Renal cortex interstitium (tissue), 11 donors: ENCODE measurements at regions not wholly inside any gene's neighbourhood (a gene's known extent, or its start where the extent isn't known, plus 50 kb on each side); places are given as distances from the start of the nearest gene placed in this dataset.
"Not testable (repeated sequence)": the region's sequence is repeated elsewhere in the genome, so short reads cannot be mapped to it uniquely, and the experiment has no call there.

Source experiments
- DNase-seq, 11 donors: peaks; one replicate each; pipeline ENCODE4 v3.0.0-alpha.2; 2013; ENCODE audit warnings: low read depth in 9 of 11, low spot score in 4 of 11; ENCODE audit errors: extremely low read depth in 1 of 11

DNA sequence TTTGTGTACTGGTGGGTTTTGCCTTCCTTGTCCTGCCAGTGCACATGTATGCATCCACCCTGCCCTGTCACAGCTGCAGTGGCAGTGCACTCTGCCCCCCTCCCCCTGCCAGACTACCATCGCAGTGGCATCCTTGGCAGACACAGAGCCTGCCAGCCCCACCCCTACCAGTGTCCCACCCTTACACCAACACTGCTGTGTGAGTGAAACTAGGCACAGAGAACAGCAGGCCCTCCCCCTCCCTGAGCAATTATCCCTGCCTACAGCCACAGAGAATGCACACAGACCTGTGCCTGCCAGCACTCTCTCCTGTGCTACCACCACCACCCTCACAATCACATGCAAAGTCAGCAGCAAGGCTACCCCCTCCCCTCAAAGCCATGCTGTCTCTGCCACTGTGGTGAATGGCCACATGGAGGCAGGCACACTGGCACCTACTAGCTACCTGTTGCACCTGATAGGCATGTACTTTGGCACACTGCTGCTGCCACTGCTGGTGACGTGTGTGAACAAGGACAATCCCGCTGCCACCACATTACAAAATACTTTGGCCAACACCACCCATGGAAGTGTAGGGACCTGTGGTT is 239.8 kb downstream of the CALCRL start:
- DNase-seq, result no peak

GRCh38 chr2:187207126-187207525 is 240.9 kb downstream of the CALCRL start:
- peak in 1 of 11 donors; percentile 18 for DNase-seq

DNA sequence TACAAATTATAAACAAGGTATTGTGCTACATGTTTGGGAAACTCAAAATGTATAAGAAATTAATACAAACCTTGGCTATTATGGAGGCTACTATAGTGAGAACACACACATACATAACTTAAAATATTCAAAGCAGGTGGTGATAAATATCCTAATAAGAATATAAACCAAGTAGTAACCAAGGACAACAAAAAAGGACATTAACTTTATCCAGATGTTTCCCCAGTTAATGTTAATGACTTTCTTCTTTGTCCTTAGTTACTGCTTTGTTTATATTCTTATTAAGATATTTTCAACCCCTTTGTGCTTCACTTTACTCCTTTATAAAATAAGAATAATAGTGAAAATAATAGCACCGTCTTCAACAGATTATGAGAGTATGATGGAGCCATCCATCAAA is 241.6 kb downstream of the CALCRL start:
- peak in 3 of 11 donors; percentile 9 to 13 (median 12) for DNase-seq

GRCh38 chr2:187206071-187206470 is 242.0 kb downstream of the CALCRL start:
- no peak for DNase-seq

GRCh38 chr2:187198136-187198535 is 249.9 kb downstream of the CALCRL start:
- DNase-seq, result no peak

- no peak for DNase-seq
Measured at GRCh38 chr2:187194049-187194448, 254.0 kb downstream of the CALCRL start.

- DNase-seq, result no peak
Measured at GRCh38 chr2:187188783-187189631, 259.0 kb downstream of the CALCRL start.

DNA sequence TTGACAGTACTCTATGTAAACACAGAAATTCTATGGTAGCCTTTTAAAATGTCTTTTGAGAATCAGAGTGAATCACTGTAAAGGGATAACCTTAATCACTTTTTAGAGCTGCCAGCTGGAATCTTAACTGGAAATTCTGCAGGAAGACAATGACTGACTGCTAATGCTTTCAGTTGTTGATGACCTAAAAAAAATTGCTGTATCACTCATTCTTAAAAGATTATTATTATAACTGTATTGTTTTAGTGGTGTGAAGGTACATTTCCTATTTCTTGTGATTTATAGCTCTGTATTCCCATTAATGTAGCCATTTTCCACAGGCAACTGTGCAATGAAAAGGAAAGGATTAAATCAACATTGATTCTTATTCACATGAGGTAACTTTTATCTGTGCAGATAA is 260.5 kb downstream of the CALCRL start:
- no peak for DNase-seq

DNA sequence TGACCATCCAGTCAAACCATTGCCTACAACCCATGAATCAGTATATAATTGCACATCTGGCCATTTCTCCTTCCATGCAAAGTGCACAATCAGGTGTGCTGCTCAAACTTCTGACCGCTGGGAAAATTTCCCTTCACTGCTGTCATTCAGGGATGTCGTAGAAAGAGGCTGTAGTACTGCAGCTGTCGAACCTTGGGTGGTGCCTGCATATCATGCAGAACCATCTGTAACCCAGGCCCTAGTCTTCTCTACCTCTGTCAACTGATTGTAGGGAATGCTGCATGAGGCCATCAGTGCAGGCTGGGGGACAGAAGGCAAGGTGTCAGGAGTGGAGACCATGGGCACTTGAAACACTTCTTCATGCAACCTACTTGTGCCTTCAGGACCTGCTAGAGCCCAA is 267.5 kb downstream of the CALCRL start:
- DNase-seq, result no peak

DNA sequence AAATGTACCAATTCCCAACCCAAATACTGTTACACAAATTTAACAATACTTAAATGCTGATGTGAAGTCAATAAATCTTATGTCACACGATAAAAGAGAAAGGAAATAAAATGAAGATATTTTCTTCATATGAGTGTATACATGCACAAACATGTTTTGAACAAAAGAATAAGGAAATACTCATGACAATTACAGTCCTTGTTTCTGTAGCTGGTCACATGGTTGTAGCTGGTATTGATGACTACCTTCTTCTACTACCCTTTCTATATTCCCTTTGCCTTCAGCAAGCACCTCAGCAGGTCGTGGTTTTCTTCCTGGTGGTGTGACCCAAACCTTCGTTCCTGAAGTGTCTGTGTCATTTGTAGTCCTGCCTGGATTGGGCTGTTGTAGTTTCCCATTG is 269.2 kb downstream of the CALCRL start:
- DNase-seq, result not testable (repeated sequence)

DNA sequence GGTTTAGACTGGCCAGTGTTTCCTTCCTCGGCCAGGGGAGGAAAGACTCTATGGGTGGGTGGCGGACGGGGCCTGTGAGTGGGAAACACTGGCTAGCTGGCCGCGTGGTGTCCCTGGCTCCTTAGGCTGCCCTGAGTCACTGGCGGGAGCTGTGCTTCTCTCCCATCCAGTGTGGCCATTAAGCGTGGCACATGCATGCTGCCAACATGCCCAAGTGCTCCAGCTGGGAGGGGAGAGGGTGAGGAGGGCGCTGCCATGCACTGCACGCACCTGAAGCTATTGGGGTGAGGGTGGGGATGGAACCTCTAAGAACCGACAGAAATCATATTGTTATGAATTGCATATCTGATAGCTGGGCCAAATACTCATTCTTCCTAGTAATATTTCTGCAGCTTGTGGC is 270.8 kb downstream of the CALCRL start:
- DNase-seq, result no peak

GRCh38 chr2:187174582-187174981 is 273.5 kb downstream of the CALCRL start:
- DNase-seq, result no peak

GRCh38 chr2:187171318-187171717 is 276.7 kb downstream of the CALCRL start:
- no peak for DNase-seq

GRCh38 chr2:187169864-187170263 is 278.2 kb downstream of the CALCRL start:
- no peak for DNase-seq

DNA sequence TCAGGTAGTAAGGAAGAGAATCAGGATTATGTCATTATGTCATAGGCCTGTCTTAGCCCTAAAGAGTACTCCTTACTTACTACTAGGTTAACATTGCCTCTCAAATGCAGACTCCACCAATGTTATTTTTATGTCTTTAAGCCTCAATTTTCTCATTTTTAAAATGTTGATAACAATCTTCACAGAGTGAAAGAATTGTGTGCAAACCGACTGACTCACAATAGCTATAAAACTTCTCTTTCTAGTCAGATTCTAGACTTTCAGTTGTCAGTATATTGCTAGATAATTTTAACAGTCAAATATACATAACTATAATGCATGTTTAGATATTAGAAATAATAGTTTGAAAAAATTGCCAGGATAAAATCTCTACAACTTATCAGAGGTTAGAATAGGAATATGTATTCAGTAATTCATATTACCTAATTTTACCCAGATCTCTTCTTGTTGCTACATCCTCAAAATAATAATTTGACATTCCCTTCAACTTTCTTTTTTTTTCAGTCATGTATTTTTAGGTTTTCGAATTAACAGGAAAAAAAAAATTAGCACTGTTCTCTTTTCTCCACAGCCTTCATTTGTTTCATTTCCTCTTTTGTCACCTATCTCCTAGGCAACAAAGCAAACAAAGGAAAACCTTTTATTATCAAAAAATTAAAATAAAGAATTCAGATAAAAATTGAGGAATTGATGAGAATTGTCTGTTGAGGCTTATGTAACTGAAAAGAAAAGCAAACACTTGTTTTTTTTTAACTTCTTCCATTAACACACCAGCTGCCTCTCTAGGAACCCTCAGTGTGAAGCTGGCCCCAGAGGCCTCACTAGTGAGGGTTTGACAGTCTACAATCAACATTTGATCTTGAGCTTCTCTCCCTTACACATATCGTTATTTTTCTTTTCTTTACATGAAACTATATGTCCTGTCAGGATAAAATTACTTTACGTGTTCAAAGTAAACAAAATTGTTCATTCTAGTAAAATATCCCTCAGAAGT is 279.0 kb downstream of the CALCRL start:
- DNase-seq, result no peak

- no peak for DNase-seq
Measured at GRCh38 chr2:187167491-187167890, 280.6 kb downstream of the CALCRL start.

- DNase-seq, result no peak
Measured at GRCh38 chr2:187165936-187166610, 282.0 kb downstream of the CALCRL start.

- DNase-seq, result no peak
Measured at GRCh38 chr2:187158452-187158851, 289.6 kb downstream of the CALCRL start.

GRCh38 chr2:187157046-187157445 is 291.0 kb downstream of the CALCRL start:
- no peak for DNase-seq
